ENCODE measurements at regions not wholly inside any gene's neighbourhood (a gene's known extent, or its start where the extent isn't known, plus 50 kb on each side); places are given as distances from the start of the nearest gene placed in this dataset.

DNA sequence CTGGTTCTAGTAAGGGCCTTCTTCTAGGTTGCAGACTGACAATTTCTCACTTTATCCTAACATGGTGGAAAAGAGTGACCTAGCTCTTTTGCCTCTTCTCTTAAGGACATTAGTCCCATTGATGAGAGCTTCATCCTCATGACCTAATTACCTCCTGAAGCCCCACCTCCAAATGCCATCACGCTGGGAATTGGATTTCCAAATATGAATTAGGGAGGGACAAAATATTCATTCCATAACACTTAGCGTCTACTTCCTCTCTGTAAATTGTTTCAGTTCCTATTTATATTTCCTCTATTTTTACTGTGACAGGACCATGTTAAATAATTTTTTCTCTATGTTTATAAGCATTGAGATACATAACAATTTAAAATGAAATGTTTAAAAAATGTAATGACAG, 408.8 kb downstream of the CDH10 start:
- Histone ChIP-seq H3K9me3 (ENCODE audit: low read length) (no peaks in the 10 kb centered on the region), H3K27ac (ENCODE audit: low read length) (no peak overlapping the region), H3K9ac (ENCODE audit: low read length) (no peak overlapping the region), H3K9me2 (ENCODE audit: insufficient read depth, low read length) (no peaks in the 10 kb centered on the region), H4K20me1 (ENCODE audit: insufficient read depth) (no peaks in the 10 kb centered on the region), H3K79me2 (replicated peaks; ENCODE audit: insufficient read depth, low read length) (no peaks in the 10 kb centered on the region), H3K27me3 (ENCODE audit: insufficient read depth, low read depth, low read length) (no peaks in the 10 kb centered on the region), H3K36me3 (ENCODE audit: insufficient read depth, low read length) (no peaks in the 10 kb centered on the region), H3K4me2 (ENCODE audit: low read length) (no peak overlapping the region), H3K4me3 (ENCODE audit: low read length) (no peak overlapping the region), H2AFZ (ENCODE audit: low read depth, low read length) (no peak overlapping the region), H3F3A (ENCODE audit: insufficient read depth, low read length, poor library complexity, severe bottlenecking) (no peaks in the 10 kb centered on the region)
- no peak for TF ChIP-seq TAF1 (IDR thresholded peaks at IDR 0.05; ENCODE audit: low read depth)
- no peak for TF ChIP-seq RAD21 (conservative IDR thresholded peaks at IDR 0.05)
- TF ChIP-seq, protein P1, sequence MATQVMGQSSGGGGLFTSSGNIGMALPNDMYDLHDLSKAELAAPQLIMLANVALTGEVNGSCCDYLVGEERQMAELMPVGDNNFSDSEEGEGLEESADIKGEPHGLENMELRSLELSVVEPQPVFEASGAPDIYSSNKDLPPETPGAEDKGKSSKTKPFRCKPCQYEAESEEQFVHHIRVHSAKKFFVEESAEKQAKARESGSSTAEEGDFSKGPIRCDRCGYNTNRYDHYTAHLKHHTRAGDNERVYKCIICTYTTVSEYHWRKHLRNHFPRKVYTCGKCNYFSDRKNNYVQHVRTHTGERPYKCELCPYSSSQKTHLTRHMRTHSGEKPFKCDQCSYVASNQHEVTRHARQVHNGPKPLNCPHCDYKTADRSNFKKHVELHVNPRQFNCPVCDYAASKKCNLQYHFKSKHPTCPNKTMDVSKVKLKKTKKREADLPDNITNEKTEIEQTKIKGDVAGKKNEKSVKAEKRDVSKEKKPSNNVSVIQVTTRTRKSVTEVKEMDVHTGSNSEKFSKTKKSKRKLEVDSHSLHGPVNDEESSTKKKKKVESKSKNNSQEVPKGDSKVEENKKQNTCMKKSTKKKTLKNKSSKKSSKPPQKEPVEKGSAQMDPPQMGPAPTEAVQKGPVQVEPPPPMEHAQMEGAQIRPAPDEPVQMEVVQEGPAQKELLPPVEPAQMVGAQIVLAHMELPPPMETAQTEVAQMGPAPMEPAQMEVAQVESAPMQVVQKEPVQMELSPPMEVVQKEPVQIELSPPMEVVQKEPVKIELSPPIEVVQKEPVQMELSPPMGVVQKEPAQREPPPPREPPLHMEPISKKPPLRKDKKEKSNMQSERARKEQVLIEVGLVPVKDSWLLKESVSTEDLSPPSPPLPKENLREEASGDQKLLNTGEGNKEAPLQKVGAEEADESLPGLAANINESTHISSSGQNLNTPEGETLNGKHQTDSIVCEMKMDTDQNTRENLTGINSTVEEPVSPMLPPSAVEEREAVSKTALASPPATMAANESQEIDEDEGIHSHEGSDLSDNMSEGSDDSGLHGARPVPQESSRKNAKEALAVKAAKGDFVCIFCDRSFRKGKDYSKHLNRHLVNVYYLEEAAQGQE (IDR thresholded peaks at IDR 0.05; ENCODE audit: borderline replicate concordance), result no peak
- no peak for TF ChIP-seq MXI1 (conservative IDR thresholded peaks at IDR 0.05; ENCODE audit: poor library complexity, severe bottlenecking)
- no peak for TF ChIP-seq EP300 (conservative IDR thresholded peaks at IDR 0.05; ENCODE audit: poor library complexity, severe bottlenecking)
- TF ChIP-seq CTCF (IDR thresholded peaks at IDR 0.05; ENCODE audit: poor library complexity, severe bottlenecking), result no peak
- TF ChIP-seq SMC3 (conservative IDR thresholded peaks at IDR 0.05; ENCODE audit: poor library complexity), result no peak
- no peak for TF ChIP-seq EZH2 (IDR thresholded peaks at IDR 0.05; ENCODE audit: borderline replicate concordance, insufficient read depth, low read length, poor library complexity, severe bottlenecking)
- no peak for TF ChIP-seq POLR2AphosphoS5 (IDR thresholded peaks at IDR 0.05)

DNA sequence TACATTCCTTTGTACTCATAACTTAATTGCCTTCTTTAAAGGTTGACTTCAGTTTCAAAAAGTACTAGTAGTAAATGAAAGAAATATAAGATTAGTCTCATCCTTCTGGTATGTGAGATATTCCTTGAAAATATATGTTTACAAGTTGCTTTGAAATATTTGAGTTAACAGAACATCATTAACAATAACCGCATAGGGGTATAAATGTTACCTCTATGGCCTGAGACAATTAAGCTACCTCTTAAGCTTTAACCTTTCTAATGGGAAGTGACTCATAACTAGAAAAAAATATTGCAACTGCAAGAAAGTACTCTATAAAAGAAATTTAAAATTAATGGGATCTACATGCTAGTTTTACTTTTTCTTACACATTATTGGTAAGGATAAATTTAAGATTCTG, 399.0 kb downstream of the CDH10 start:
- Histone ChIP-seq H3K4me2 (ENCODE audit: low read length) (no peak overlapping the region), H3K9me3 (ENCODE audit: low read length) (no peaks in the 10 kb centered on the region), H3K9me2 (ENCODE audit: insufficient read depth, low read length) (no peaks in the 10 kb centered on the region), H2AFZ (ENCODE audit: low read depth, low read length) (no peak overlapping the region), H3K4me3 (ENCODE audit: low read length) (no peak overlapping the region), H3K79me2 (replicated peaks; ENCODE audit: insufficient read depth, low read length) (no peaks in the 10 kb centered on the region), H3K27ac (ENCODE audit: low read length) (no peak overlapping the region), H3K36me3 (ENCODE audit: insufficient read depth, low read length) (no peaks in the 10 kb centered on the region), H3K9ac (ENCODE audit: low read length) (no peak overlapping the region), H3K27me3 (ENCODE audit: insufficient read depth, low read depth, low read length) (no peaks in the 10 kb centered on the region), H4K20me1 (ENCODE audit: insufficient read depth) (no peaks in the 10 kb centered on the region), H3F3A (ENCODE audit: insufficient read depth, low read length, poor library complexity, severe bottlenecking) (no peaks in the 10 kb centered on the region)
- TF ChIP-seq RAD21 (conservative IDR thresholded peaks at IDR 0.05) (no peak), EP300 (conservative IDR thresholded peaks at IDR 0.05; ENCODE audit: poor library complexity, severe bottlenecking) (no peak), POLR2AphosphoS5 (IDR thresholded peaks at IDR 0.05) (no peak), TAF1 (IDR thresholded peaks at IDR 0.05; ENCODE audit: low read depth) (no peak), EZH2 (IDR thresholded peaks at IDR 0.05; ENCODE audit: borderline replicate concordance, insufficient read depth, low read length, poor library complexity, severe bottlenecking) (no peak), SMC3 (conservative IDR thresholded peaks at IDR 0.05; ENCODE audit: poor library complexity) (no peak), CTCF (IDR thresholded peaks at IDR 0.05; ENCODE audit: poor library complexity, severe bottlenecking) (no peak), MXI1 (conservative IDR thresholded peaks at IDR 0.05; ENCODE audit: poor library complexity, severe bottlenecking) (no peak)
- TF ChIP-seq, protein P1 (IDR thresholded peaks at IDR 0.05; ENCODE audit: borderline replicate concordance), result no peak
